IMR-90 (cell line): ENCODE measurements at regions not wholly inside any gene's neighbourhood (a gene's known extent, or its start where the extent isn't known, plus 50 kb on each side); places are given as distances from the start of the nearest gene placed in this dataset.

Source experiments
- ATAC-seq: fragments of 200-7000 bp; cut with Tn5 transposase; 2 replicates; pipeline ENCODE4 v1.9.1; 2020; ENCODE audit warnings: low read depth, mild to moderate bottlenecking, moderate library complexity
- BruUV-seq: library from RNA; stranded (reverse); fragments of 400-500 nt; replicated peaks from 2 replicates; lab custom pipeline; 2021; lab: Mats Ljungman, UMichigan
- CTCF ChIA-PET: fragments of 300-600 bp; formaldehyde crosslinking; extraction: SDS; loops from one replicate; lab custom pipeline; 2021; ENCODE audit warnings: antibody characterized with exemption; lab: Yijun Ruan, JAX
- POLR2A ChIA-PET: fragments of 300-600 bp; sonication (Branson Sonifier 250); formaldehyde crosslinking; loops from one replicate; lab custom pipeline; 2022; ENCODE audit warnings: antibody characterized with exemption; ENCODE audit not compliant: unreplicated experiment; lab: Charles Lee
- DNase-seq: peaks from one replicate; pipeline ENCODE4 v3.0.0; 2013
- H2AFZ ChIP-seq: replicated peaks from 2 replicates; pipeline ENCODE3; 2013; ENCODE audit warnings: low read length, mild to moderate bottlenecking; ENCODE audit not compliant: poor library complexity
- H2AK5ac ChIP-seq: 2 replicates; pipeline ENCODE4 v1.6.1; 2013; ENCODE audit warnings: low read depth, low read length, inconsistent platforms
- H2AK9ac ChIP-seq: replicated peaks from 2 replicates; pipeline ENCODE3; 2013; ENCODE audit warnings: mild to moderate bottlenecking, low read depth, low read length, moderate library complexity; ENCODE audit not compliant: poor library complexity
- H2BK120ac ChIP-seq: 2 replicates; pipeline ENCODE4 v1.6.1; 2013; ENCODE audit warnings: low read depth, low read length, inconsistent platforms
- H2BK15ac ChIP-seq: 3 replicates; pipeline ENCODE4 v1.6.1; 2013; ENCODE audit warnings: low read depth, low read length, inconsistent platforms
- H2BK20ac ChIP-seq: 2 replicates; pipeline ENCODE4 v1.6.1; 2013; ENCODE audit warnings: low read depth, mild to moderate bottlenecking, inconsistent platforms, low read length, moderate library complexity
- H2BK5ac ChIP-seq: 2 replicates; pipeline ENCODE4 v1.6.1; 2013; ENCODE audit warnings: mild to moderate bottlenecking, low read depth, low read length, inconsistent platforms; ENCODE audit not compliant: poor library complexity, severe bottlenecking
- H3K14ac ChIP-seq: replicated peaks from 2 replicates; pipeline ENCODE4 v1.6.1; 2013; ENCODE audit warnings: low read depth, low read length, inconsistent platforms
- H3K18ac ChIP-seq: 2 replicates; pipeline ENCODE4 v1.6.1; 2013; ENCODE audit warnings: low read depth, low read length, control low read depth
- H3K23ac ChIP-seq: 2 replicates; pipeline ENCODE4 v1.6.1; 2013; ENCODE audit warnings: low read depth, low read length, inconsistent platforms
- H3K27ac ChIP-seq: 2 replicates; pipeline ENCODE4 v1.5.1; 2013; ENCODE audit warnings: mild to moderate bottlenecking, control low read depth, low read length; ENCODE audit not compliant: insufficient read depth
- H3K27me3 ChIP-seq: 2 replicates; pipeline ENCODE4 v1.6.1; 2013; ENCODE audit warnings: low read length; ENCODE audit not compliant: control insufficient read depth, insufficient read depth
- H3K36me3 ChIP-seq: 2 replicates; pipeline ENCODE4 v1.6.1; 2013; ENCODE audit warnings: low read length, mixed read lengths; ENCODE audit not compliant: control insufficient read depth, insufficient read depth
- H3K4ac ChIP-seq: 2 replicates; pipeline ENCODE4 v1.6.1; 2013; ENCODE audit warnings: low read depth, low read length, inconsistent platforms
- H3K4me1 ChIP-seq: 2 replicates; pipeline ENCODE4 v1.6.1; 2013; ENCODE audit warnings: low read length, mixed read lengths; ENCODE audit not compliant: control insufficient read depth, insufficient read depth
- H3K4me2 ChIP-seq: 2 replicates; pipeline ENCODE4 v1.6.1; 2013; ENCODE audit warnings: low read depth, mild to moderate bottlenecking, control low read depth, low read length, moderate library complexity
- H3K4me3 ChIP-seq: 2 replicates; pipeline ENCODE4 v1.5.1; 2013; ENCODE audit warnings: low read depth, mild to moderate bottlenecking, control low read depth, low read length, moderate library complexity; ENCODE audit not compliant: insufficient read depth
- H3K56ac ChIP-seq: 2 replicates; pipeline ENCODE4 v1.6.1; 2013; ENCODE audit warnings: low read length, inconsistent platforms; ENCODE audit not compliant: insufficient read depth; ENCODE audit errors: extremely low read depth
- H3K79me1 ChIP-seq, 2 experiments: 2 replicates each; pipeline ENCODE4 v1.6.1; 2013; ENCODE audit warnings: low read length in 2 of 2, inconsistent platforms in 1 of 2, low read depth in 1 of 2
- H3K9ac ChIP-seq: 2 replicates; pipeline ENCODE4 v1.6.1; 2013; ENCODE audit warnings: low read depth, low read length, control low read depth
- H3K9me1 ChIP-seq: 2 replicates; pipeline ENCODE4 v1.6.1; 2013; ENCODE audit warnings: low read length, inconsistent platforms; ENCODE audit not compliant: insufficient read depth
- H3K9me3 ChIP-seq: 2 replicates; pipeline ENCODE4 v1.6.1; 2013; ENCODE audit warnings: low read length; ENCODE audit not compliant: control insufficient read depth, insufficient read depth
- H4K20me1 ChIP-seq: 2 replicates; pipeline ENCODE4 v1.6.1; 2013; ENCODE audit warnings: low read length, inconsistent platforms; ENCODE audit not compliant: insufficient read depth
- H4K5ac ChIP-seq: 2 replicates; pipeline ENCODE4 v1.6.1; 2013; ENCODE audit warnings: mild to moderate bottlenecking, low read depth, low read length, control low read depth
- H4K8ac ChIP-seq, 2 experiments: 2 replicates each; pipeline ENCODE4 v1.6.1; 2013; ENCODE audit warnings: low read depth in 2 of 2, low read length in 2 of 2, control low read depth in 1 of 2, inconsistent platforms in 1 of 2
- H4K91ac ChIP-seq: 2 replicates; pipeline ENCODE4 v1.6.1; 2013; ENCODE audit warnings: low read depth, low read length, inconsistent platforms; ENCODE audit not compliant: insufficient read depth
- BHLHE40 ChIP-seq: fragments of 150-350 bp; IDR thresholded peaks from 2 replicates; pipeline ENCODE4 v1.6.1; 2016; ENCODE audit warnings: mild to moderate bottlenecking, low read depth, low read length
- CHD1 ChIP-seq: IDR thresholded peaks from 2 replicates; pipeline ENCODE4 v1.6.1; 2012; ENCODE audit warnings: low read depth, low read length, improper control_type of control experiment
- ELK1 ChIP-seq: fragments of 150-350 bp; IDR thresholded peaks from 2 replicates; pipeline ENCODE4 v1.6.1; 2016; ENCODE audit warnings: low read depth, mild to moderate bottlenecking, low read length, moderate library complexity, borderline replicate concordance
- FOS ChIP-seq: fragments of 150-350 bp; IDR thresholded peaks from 2 replicates; pipeline ENCODE4 v1.6.1; 2016; ENCODE audit warnings: low read depth, low read length
- MAZ ChIP-seq: IDR thresholded peaks from 2 replicates; pipeline ENCODE4 v1.6.1; 2012; ENCODE audit warnings: low read depth, mild to moderate bottlenecking, low read length, improper control_type of control experiment, moderate library complexity, borderline replicate concordance
- MXI1 ChIP-seq: IDR thresholded peaks from 2 replicates; pipeline ENCODE4 v1.6.1; 2012; ENCODE audit warnings: low read depth, mild to moderate bottlenecking, low read length, moderate library complexity, borderline replicate concordance
- RCOR1 ChIP-seq: IDR thresholded peaks from 2 replicates; pipeline ENCODE4 v1.6.1; 2012; ENCODE audit warnings: mild to moderate bottlenecking, low read length, improper control_type of control experiment; ENCODE audit not compliant: insufficient replicate concordance
- RFX5 ChIP-seq: IDR thresholded peaks from 2 replicates; pipeline ENCODE4 v1.8.0; 2012; ENCODE audit warnings: low read depth, mild to moderate bottlenecking, low read length, moderate library complexity
- SMC3 ChIP-seq: fragments of 150-350 bp; IDR thresholded peaks from 2 replicates; pipeline ENCODE4 v1.6.1; 2016; ENCODE audit warnings: low read depth, mild to moderate bottlenecking, antibody characterized with exemption, low read length, moderate library complexity
- USF2 ChIP-seq: fragments of 150-350 bp; IDR thresholded peaks from 2 replicates; pipeline ENCODE4 v1.6.1; 2017; ENCODE audit warnings: mild to moderate bottlenecking, antibody characterized with exemption, low read length, low read depth
- WGBS, 2 experiments: methylation state at CpG; one replicate each; pipeline versions ENCODE4 v1.1.5 to v1.1.7; 2013; ENCODE audit warnings: missing lambda C conversion rate in 2 of 2; ENCODE audit not compliant: insufficient read length in 1 of 2; ENCODE audit errors: extremely low coverage in 2 of 2; 5-methylcytosine and 5-hydroxymethylcytosine counted together
- dilution Hi-C: fragments of 300-500 bp; cut with HindIII; formaldehyde crosslinking; loops from one replicate; pipeline ENCODE4 v1.14.3; 2018; ENCODE audit warnings: low sequenced_read_pairs; ENCODE audit not compliant: unreplicated experiment
- in situ Hi-C: fragments of 300-500 bp; cut with MboI; formaldehyde crosslinking; loops from 3 replicates; pipeline ENCODE4 v1.14.3; 2019; ENCODE audit warnings: low sequenced_read_pairs, inconsistent platforms, mixed read lengths
- intact Hi-C: fragments of 100-400 bp; cut with micrococcal nuclease; formaldehyde crosslinking; loops from 2 replicates; pipeline ENCODE4 v1.10.0; 2022

GRCh38 chr12:81962126-81962856 lies 203.1 kb upstream of the PPFIA2 start:
- TF ChIP-seq RCOR1 (no peak), ELK1 (no peak), RFX5 (no peak), USF2 (no peak), CHD1 (no peak), BHLHE40 (no peak), FOS (no peak), SMC3 (no peak), MXI1 (no peak), MAZ (no peak)
- Histone ChIP-seq H2AK5ac (no peak overlapping the region), H3K9me3 (peaks cover 4% of the 10 kb centered on the region), H4K91ac (no peak overlapping the region), H3K56ac (no peak overlapping the region), H2BK15ac (no peak overlapping the region), H3K36me3 (no peaks in the 10 kb centered on the region), H3K9me1 (no peaks in the 10 kb centered on the region), H2BK120ac (no peak overlapping the region), H4K8ac (no peak overlapping the region), H3K4me3 (no peak overlapping the region), H3K4me2 (no peak overlapping the region), H3K23ac (no peak overlapping the region), H2AFZ (no peak overlapping the region), H2AK9ac (no peak overlapping the region), H2BK20ac (no peak overlapping the region), H3K4ac (no peak overlapping the region), H3K4me1 (no peaks in the 10 kb centered on the region), H3K79me1 (no peaks in the 10 kb centered on the region), H4K5ac (no peak overlapping the region), H3K27me3 (no peaks in the 10 kb centered on the region), H3K14ac (no peak overlapping the region), H3K9ac (no peak overlapping the region), H2BK5ac (no peak overlapping the region), H4K20me1 (no peaks in the 10 kb centered on the region), H3K27ac (no peak overlapping the region), H3K18ac (no peak overlapping the region)
- BruUV-seq: no TSS peak
- WGBS, 2 experiments: no CpG with 5 or more reads among the region's 4 CpGs
- dilution Hi-C loops: no loop called here
- ATAC-seq (no peak), DNase-seq (no peak)
- POLR2A ChIA-PET: no interaction called here
- intact Hi-C loops: no loop called here
- in situ Hi-C loops: no loop called here
- CTCF ChIA-PET: no interaction called here
